SK-N-SH treated with all-trans-retinoic acid at 6 μM for 48 hours (cell line): ENCODE measurements at regions not wholly inside any gene's neighbourhood (a gene's known extent, or its start where the extent isn't known, plus 50 kb on each side); places are given as distances from the start of the nearest gene placed in this dataset.

Experiments
- SNAI2 ChIP-seq: fragments of 250-450 bp; sonication (Bioruptor Pico); IDR thresholded peaks from 2 replicates; pipeline ENCODE4 v1.5.0; 2020; ENCODE audit warnings: mild to moderate bottlenecking, moderate library complexity
- TOX ChIP-seq: fragments of 250-450 bp; sonication (Bioruptor Pico); IDR thresholded peaks from 2 replicates; pipeline ENCODE4 v1.8.0; 2021; ENCODE audit warnings: mild to moderate bottlenecking, moderate library complexity, borderline replicate concordance
- ZFP30 ChIP-seq: fragments of 450-650 bp; formaldehyde crosslinking; IDR thresholded peaks from 2 replicates; pipeline ENCODE4 v1.5.0; 2022; ENCODE audit warnings: mild to moderate bottlenecking, moderate library complexity
- ZNF565 ChIP-seq: fragments of 450-650 bp; formaldehyde crosslinking; conservative IDR thresholded peaks from 2 replicates; pipeline ENCODE4 v1.5.0; 2020; ENCODE audit warnings: low read depth, mild to moderate bottlenecking, moderate library complexity

DNA sequence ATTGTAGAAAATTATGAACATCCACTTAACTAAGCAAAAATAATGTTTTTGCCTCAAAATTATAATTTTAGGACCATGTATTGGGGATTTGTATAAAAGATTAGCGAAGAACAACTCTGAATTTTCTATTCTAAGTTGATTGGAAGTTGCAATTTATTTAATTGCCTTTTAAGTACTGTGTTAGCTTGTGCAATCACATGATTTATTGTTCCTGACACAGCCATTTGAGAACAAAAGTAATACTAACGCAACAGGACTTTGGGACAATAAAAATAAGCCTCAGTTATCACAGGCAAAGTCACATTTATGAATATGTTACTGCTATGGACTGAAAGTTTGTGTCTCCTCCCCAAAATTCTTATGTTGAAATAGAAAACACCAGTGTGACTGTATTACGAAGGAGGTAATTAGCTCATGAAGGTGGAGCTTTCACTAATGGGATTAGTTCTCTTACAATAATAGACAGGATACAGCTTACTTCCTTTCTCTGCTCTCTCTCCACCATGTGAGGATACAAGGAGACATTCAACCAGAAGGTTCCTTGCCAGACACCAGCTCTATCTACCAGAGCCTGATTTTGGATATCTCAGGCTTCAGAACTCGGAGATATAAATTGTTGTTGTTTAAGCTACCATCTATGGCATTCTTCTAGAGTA, 745.9 kb downstream of the ZBBX start:
- no peak for TF ChIP-seq SNAI2
- TF ChIP-seq ZNF565 (CRISPR knock-in tag): no peak
- TF ChIP-seq ZFP30 (CRISPR knock-in tag): no peak
- TF ChIP-seq TOX (CRISPR knock-in tag): no peak
